ENCODE measurements at regions not wholly inside any gene's neighbourhood (a gene's known extent, or its start where the extent isn't known, plus 50 kb on each side); places are given as distances from the start of the nearest gene placed in this dataset.

- ATAC-seq: peak; percentile 56
Observed at GRCh38 chr11:8793114-8793777, 110.7 kb downstream of the RPL27A start.

GRCh38 chr11:8794126-8794525 is 111.5 kb downstream of the RPL27A start:
- ATAC-seq (no peak), DNase-seq (ENCODE audit: low spot score) (no peak)

More at GRCh38 chr11:8793114-8793777, 110.7 kb downstream of the RPL27A start:
- intact Hi-C loops (cut with DNase I): no loop called here
- no peak for DNase-seq (ENCODE audit: low spot score)

GRCh38 chr11:8794677-8795103 is 112.1 kb downstream of the RPL27A start:
- DNase-seq (ENCODE audit: low spot score): no peak
- ATAC-seq: no peak

More at GRCh38 chr11:8794126-8794525, 111.5 kb downstream of the RPL27A start:
- intact Hi-C loops (cut with DNase I): no loop called here

GRCh38 chr11:8796941-8797340 is 114.0 kb upstream of the AKIP1 start:
- ATAC-seq (no peak), DNase-seq (ENCODE audit: low spot score) (no peak)
- intact Hi-C loops (cut with DNase I): no loop called here

More at GRCh38 chr11:8794677-8795103, 112.1 kb downstream of the RPL27A start:
- intact Hi-C loops (cut with DNase I): no loop called here

GRCh38 chr11:8799273-8799672 is 111.7 kb upstream of the AKIP1 start:
- DNase-seq (ENCODE audit: low spot score) (no peak), ATAC-seq (no peak)
- intact Hi-C loops (cut with DNase I): no loop called here

GRCh38 chr11:8800520-8801110 is 110.4 kb upstream of the AKIP1 start:
- intact Hi-C loops (cut with DNase I): no loop called here
- ATAC-seq (no peak), DNase-seq (ENCODE audit: low spot score) (no peak)

- intact Hi-C loops (cut with DNase I): no loop called here
- DNase-seq (ENCODE audit: low spot score): no peak
- no peak for ATAC-seq
Observed at GRCh38 chr11:8801121-8801520, 109.9 kb upstream of the AKIP1 start.

- intact Hi-C loops (cut with DNase I): no loop called here
- no peak for ATAC-seq
Observed at GRCh38 chr11:8802251-8802650, 108.7 kb upstream of the AKIP1 start.

GRCh38 chr11:8803973-8804372 is 107.0 kb upstream of the AKIP1 start:
- ATAC-seq: no peak
- intact Hi-C loops (cut with DNase I): no loop called here

More at GRCh38 chr11:8802251-8802650, 108.7 kb upstream of the AKIP1 start:
- no peak for DNase-seq (ENCODE audit: low spot score)

GRCh38 chr11:8805296-8805695 is 105.7 kb upstream of the AKIP1 start:
- no peak for DNase-seq (ENCODE audit: low spot score)
- ATAC-seq: no peak
- intact Hi-C loops (cut with DNase I): no loop called here

More at GRCh38 chr11:8803973-8804372, 107.0 kb upstream of the AKIP1 start:
- DNase-seq (ENCODE audit: low spot score): no peak

- no peak for ATAC-seq
- no peak for DNase-seq (ENCODE audit: low spot score)
- intact Hi-C loops (cut with DNase I): no loop called here
Observed at GRCh38 chr11:8806974-8807373, 104.0 kb upstream of the AKIP1 start.

GRCh38 chr11:8807544-8808225 is 103.3 kb upstream of the AKIP1 start:
- DNase-seq (ENCODE audit: low spot score) (no peak), ATAC-seq (peak; percentile 29)
- intact Hi-C loops (cut with DNase I): no loop called here

GRCh38 chr11:8808226-8808585 is 102.8 kb upstream of the AKIP1 start:
- no peak for DNase-seq (ENCODE audit: low spot score)
- intact Hi-C loops (cut with DNase I): no loop called here
- ATAC-seq: no peak

- intact Hi-C loops (cut with DNase I): no loop called here
- DNase-seq (ENCODE audit: low spot score) (no peak), ATAC-seq (no peak)
Observed at GRCh38 chr11:8809241-8809938, 101.6 kb upstream of the AKIP1 start.

- ATAC-seq: peak; percentile 44
- intact Hi-C loops (cut with DNase I): loop anchor here (10.0 kb wide), 1 partner anchor 85 kb away; no protein-coding TSS in a partner anchor
- no peak for DNase-seq (ENCODE audit: low spot score)
Observed at GRCh38 chr11:8809939-8810539, 101.0 kb upstream of the AKIP1 start.

- intact Hi-C loops (cut with DNase I): loop anchor here (10.0 kb wide), 1 partner anchor 86 kb away; no protein-coding TSS in a partner anchor
- ATAC-seq: peak; percentile 95
- DNase-seq (ENCODE audit: low spot score): peak; percentile 89
Observed at GRCh38 chr11:8810540-8811301, 100.3 kb upstream of the AKIP1 start.

GRCh38 chr11:8811571-8811970 is 99.4 kb upstream of the AKIP1 start:
- DNase-seq (ENCODE audit: low spot score) (no peak), ATAC-seq (no peak)
- intact Hi-C loops (cut with DNase I): loop anchor here (10.0 kb wide), 1 partner anchor 87 kb away; no protein-coding TSS in a partner anchor

GRCh38 chr11:8812438-8812837 is 98.6 kb upstream of the AKIP1 start:
- intact Hi-C loops (cut with DNase I): loop anchor here (10.0 kb wide), 1 partner anchor 88 kb away; no protein-coding TSS in a partner anchor

More at GRCh38 chr11:8812438-8812837, 98.6 kb upstream of the AKIP1 start:
- DNase-seq (ENCODE audit: low spot score) (peak; percentile 65), ATAC-seq (no peak)
